NCI-H748 (cell line): ENCODE measurements at regions not wholly inside any gene's neighbourhood (a gene's known extent, or its start where the extent isn't known, plus 50 kb on each side); places are given as distances from the start of the nearest gene placed in this dataset.

ENCODE experiments used
- DNase-seq: peaks from one replicate; lab custom pipeline; 2025; ENCODE audit not compliant: unreplicated experiment; lab: John Stamatoyannopoulos, UW

GRCh38 chr5:143473481-143473880, 70.0 kb upstream of the NR3C1 start:
- DNase-seq: no peak

GRCh38 chr5:143472576-143472975, 69.1 kb upstream of the NR3C1 start:
- DNase-seq: no peak

- no peak for DNase-seq
Observed at GRCh38 chr5:143471666-143472464, 68.4 kb upstream of the NR3C1 start.

GRCh38 chr5:143471041-143471509, 67.6 kb upstream of the NR3C1 start:
- no peak for DNase-seq

GRCh38 chr5:143470120-143470519, 66.6 kb upstream of the NR3C1 start:
- DNase-seq: no peak

GRCh38 chr5:143469125-143469524, 65.6 kb upstream of the NR3C1 start:
- DNase-seq: no peak

- DNase-seq: no peak
Observed at GRCh38 chr5:143466632-143467031, 63.1 kb upstream of the NR3C1 start.

- DNase-seq: no peak
Observed at GRCh38 chr5:143464723-143465490, 61.4 kb upstream of the NR3C1 start.

- no peak for DNase-seq
Observed at GRCh38 chr5:143462431-143462830, 58.9 kb upstream of the NR3C1 start.

GRCh38 chr5:143459433-143459832, 55.9 kb upstream of the NR3C1 start:
- DNase-seq: no peak

- DNase-seq: no peak
Observed at GRCh38 chr5:143456952-143457547, 53.6 kb upstream of the NR3C1 start.

GRCh38 chr5:143454936-143455516, 51.5 kb upstream of the NR3C1 start:
- DNase-seq: no peak

- no peak for DNase-seq
Observed at GRCh38 chr5:143453720-143454119, 50.2 kb upstream of the NR3C1 start.
